HG02938 (cell line): ENCODE measurements at regions not wholly inside any gene's neighbourhood (a gene's known extent, or its start where the extent isn't known, plus 50 kb on each side); places are given as distances from the start of the nearest gene placed in this dataset.

Source experiments
- ATAC-seq: cut with Tn5 transposase; IDR thresholded peaks from one replicate; pipeline ENCODE4 v1.9.1; 2021; ENCODE audit warnings: mild to moderate bottlenecking, moderate library complexity; ENCODE audit not compliant: unreplicated experiment

GRCh38 chr4:111464251-111465045 lies 680.8 kb upstream of the FAM241A start:
- ATAC-seq = no peak

GRCh38 chr4:111466811-111467604 lies 678.2 kb upstream of the FAM241A start:
- ATAC-seq = no peak

GRCh38 chr4:111475001-111475400 lies 670.3 kb upstream of the FAM241A start:
- no peak for ATAC-seq

DNA sequence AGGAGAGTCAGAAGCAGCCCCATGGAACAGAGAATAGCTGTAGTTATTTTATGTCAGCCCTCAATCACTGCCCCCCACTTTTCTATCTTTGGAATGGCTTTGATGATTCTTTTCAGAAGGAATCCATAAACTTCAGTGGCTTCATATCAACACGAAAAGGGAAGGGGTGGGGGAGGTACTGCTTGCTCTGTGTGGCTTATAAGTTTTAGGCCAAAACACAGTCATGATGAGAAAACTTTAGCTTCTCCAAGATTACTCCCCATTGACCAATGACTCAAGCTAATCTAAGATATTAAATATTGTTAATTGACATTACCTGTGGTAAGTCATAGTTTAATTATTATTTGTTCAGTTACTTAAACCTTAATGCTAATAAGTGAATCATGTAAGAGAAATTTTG lies 669.6 kb upstream of the FAM241A start:
- no peak for ATAC-seq

DNA sequence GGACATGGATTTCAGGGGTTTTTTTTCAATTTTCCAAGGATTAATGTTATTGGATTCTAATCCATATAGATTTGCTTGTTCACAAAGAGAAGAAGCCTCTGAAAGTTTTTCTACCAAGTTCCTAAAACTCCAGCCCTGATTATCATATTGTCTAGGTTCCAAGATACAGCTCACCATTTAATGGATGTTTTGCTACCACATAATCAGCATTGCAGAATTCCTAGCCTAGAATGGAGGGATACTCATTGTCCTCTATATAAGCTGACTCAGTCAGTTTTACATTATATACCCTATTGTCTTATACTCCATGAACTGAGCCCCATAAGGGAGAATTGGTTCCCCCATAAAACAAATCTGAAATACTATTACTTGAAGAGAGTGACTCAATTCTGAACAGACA lies 664.7 kb upstream of the FAM241A start:
- no peak for ATAC-seq

DNA sequence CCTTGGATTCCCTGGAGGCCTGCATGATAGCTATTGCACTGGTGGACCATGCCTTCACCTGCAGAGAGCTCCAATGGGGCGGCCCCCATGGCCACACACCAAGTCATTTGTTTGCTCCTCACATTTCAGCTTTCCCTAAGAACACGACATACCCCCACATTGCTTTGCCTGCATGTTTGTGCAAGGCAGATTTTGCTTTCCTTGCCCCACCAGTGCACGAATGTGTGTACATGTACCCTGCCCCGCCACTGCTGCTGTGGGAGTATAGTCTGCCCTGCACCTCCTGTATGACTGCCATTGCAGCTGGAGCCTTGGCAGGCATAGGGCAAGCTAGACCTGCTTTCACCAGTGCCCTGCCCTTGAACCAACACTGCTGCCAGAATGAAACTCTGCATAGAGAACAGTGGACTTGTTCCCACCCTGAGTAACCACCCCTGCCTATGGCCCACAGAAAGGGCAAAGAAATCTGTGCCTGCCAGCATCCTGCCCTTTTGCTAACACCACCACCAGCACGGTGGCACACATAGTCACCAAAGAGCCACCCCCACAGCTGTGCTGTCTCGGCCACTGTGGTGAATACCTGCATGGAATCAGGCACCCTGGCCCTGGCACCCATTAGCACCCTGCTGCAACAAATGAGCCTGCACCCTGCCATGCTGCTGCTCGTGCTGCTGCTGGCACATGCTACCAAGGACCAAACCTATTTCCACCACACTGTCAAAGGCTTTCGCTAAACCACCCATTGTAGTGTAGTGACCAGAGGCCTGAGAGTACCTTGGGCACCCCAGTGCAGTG lies 661.7 kb upstream of the FAM241A start:
- ATAC-seq = no peak

- ATAC-seq = no peak
These were observed 652.8 kb upstream of the FAM241A start for GRCh38 chr4:111492496-111492895.

- ATAC-seq = no peak
These were observed 650.8 kb upstream of the FAM241A start for GRCh38 chr4:111494471-111494870.

DNA sequence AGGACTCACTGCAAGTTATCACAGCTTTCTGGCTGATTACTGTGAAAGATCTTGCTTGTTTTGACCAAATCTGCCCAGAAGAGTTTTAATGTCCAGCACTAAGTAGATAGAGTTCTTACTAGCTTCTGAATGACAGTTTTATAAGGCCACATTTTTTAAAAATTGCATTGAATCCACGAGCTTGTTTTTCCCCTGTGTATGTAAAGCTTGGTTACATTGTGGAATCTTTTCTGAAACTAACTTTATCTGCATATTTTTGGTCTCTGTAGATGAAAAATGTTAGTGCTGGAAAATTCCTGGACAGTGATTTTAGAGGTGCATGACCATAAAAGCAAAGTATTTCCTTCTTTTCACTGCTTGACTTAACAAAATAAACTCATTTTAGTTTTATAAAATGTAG lies 650.3 kb upstream of the FAM241A start:
- ATAC-seq = no peak

GRCh38 chr4:111499291-111499690 lies 646.0 kb upstream of the FAM241A start:
- ATAC-seq = no peak

- no peak for ATAC-seq
These were observed 645.5 kb upstream of the FAM241A start for GRCh38 chr4:111499706-111500105.

GRCh38 chr4:111500858-111501257 lies 644.4 kb upstream of the FAM241A start:
- no peak for ATAC-seq

- ATAC-seq = no peak
These were observed 643.3 kb upstream of the FAM241A start for GRCh38 chr4:111501946-111502345.

DNA sequence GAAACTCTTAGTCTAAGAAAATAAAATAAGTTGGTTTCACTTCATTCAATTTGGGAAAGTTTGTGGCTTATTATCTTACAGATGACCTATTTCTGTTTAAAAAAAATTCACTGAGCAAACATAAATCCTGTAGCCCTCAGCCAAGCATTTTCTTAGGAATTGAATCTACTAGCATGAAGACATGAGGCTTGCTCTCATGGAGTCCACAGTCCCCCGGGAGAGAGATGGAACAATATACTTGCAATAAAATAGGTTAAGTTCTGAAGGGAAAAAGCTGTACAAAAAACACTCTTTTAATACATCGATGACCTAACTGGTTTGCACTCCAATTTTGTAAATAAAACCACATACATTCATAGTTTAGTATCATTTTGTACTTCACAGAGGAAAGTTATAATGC lies 642.6 kb upstream of the FAM241A start:
- ATAC-seq = no peak

DNA sequence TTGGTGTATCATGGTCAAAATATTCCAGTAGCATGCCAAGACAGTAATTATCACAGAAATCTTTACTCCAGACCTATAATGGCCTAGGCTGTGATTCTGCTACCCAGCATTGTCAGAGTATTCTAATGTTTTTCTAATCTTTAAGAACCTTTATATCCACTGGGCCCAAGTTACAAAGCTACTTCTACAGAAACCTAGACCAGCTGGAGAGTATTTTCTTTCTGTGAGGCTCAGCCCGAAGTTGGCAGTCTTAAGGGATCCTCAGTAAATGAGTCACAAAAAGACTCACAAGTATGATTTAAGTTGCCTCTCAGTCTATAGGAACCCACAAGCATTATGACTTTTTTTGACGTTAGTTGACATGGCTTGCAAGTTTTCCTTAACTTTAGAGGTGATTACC lies 638.5 kb upstream of the FAM241A start:
- no peak for ATAC-seq

GRCh38 chr4:111510535-111510934 lies 634.7 kb upstream of the FAM241A start:
- ATAC-seq = no peak

DNA sequence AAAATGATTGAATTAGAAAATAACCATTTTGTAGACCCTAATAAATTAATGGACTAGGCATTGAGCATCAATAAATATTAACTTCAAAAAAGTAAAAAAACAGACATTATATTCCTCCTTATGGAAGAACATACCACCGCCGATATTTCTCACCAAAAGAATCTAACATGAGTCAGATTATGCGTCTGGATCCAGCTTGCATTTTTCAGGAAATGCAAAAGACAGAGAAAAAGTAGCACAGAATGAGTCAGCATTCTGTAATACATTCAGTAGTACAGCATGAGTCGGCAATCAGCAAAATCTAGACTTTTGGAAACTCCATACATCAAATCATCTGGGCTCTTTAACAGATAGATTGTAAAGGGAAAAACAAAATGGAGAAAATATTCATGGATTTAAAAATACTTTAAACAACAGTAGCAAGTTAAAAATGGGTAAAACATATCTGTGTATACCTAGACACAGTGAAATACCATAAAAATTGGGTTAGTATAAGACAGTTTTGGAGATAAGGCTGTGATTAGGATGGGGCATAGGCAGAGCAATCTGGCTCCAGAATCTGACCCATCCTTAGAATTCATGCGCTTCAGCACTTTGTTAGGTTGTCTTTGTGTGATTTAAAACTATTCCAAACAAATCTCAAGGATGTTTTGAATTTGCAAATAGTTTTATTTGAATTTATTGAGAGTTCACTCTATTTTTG lies 633.0 kb upstream of the FAM241A start:
- ATAC-seq = no peak

GRCh38 chr4:111519683-111520082 lies 625.6 kb upstream of the FAM241A start:
- no peak for ATAC-seq

DNA sequence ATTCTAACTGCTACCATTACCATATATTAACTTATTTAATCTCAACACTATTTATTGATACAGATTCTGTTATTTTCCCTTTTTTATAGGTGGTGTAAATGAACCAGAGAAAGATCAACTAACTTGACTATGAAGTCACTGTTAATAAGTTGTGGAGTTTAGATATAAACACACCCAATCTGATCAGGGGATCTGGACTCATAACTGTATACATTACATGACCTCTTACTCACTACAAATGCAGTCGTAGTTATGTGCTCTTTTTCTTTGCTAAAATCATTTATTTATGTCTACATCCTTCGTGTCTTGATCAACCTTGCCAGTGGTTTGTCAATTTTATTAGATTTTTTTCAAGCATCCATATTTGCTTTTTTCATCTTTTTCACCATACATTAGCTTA lies 614.8 kb upstream of the FAM241A start:
- ATAC-seq = no peak

GRCh38 chr4:111535792-111536191 lies 609.5 kb upstream of the FAM241A start:
- ATAC-seq = no peak

DNA sequence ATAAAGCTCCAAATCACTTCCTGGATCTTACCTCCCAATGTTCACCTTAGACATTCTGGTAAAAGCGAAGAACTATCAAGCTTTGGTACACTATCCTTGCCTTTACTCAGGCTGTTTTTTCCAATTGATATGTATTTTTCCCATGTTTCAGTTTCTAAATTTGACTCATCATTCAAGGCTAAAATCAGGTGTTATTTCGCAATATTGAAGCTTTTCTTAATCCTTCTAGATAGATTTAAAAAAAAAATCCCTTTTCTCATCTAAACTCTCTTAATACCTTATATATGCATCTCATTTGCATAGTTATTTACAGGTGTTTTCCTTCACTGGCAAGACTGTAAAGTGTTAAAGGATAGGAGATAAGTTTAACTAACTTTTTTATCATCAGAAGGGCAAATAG lies 608.1 kb upstream of the FAM241A start:
- no peak for ATAC-seq
